Esophagus squamous epithelium (tissue), 4 donors: ENCODE measurements at regions not wholly inside any gene's neighbourhood (a gene's known extent, or its start where the extent isn't known, plus 50 kb on each side); places are given as distances from the start of the nearest gene placed in this dataset.

Source experiments
- POLR2A ChIP-seq, 4 donors: fragments of 450-650 bp; IDR thresholded peaks; one replicate each; pipeline ENCODE4 v1.6.1; 2017; ENCODE audit warnings: antibody characterized with exemption in 4 of 4, mild to moderate bottlenecking in 4 of 4, moderate library complexity in 3 of 4
- TF ChIP-seq, protein P1 (sequence below), 6 experiments: fragments of 450-650 bp in 4 of 6; fragments of 200-600 bp in 2 of 6; sonication (generic) in 2 of 6; IDR thresholded peaks; one replicate each; pipeline ENCODE4 v1.5.1; 2016 to 2019; ENCODE audit warnings: antibody characterized with exemption in 6 of 6, mild to moderate bottlenecking in 4 of 6, moderate library complexity in 4 of 6

DNA sequence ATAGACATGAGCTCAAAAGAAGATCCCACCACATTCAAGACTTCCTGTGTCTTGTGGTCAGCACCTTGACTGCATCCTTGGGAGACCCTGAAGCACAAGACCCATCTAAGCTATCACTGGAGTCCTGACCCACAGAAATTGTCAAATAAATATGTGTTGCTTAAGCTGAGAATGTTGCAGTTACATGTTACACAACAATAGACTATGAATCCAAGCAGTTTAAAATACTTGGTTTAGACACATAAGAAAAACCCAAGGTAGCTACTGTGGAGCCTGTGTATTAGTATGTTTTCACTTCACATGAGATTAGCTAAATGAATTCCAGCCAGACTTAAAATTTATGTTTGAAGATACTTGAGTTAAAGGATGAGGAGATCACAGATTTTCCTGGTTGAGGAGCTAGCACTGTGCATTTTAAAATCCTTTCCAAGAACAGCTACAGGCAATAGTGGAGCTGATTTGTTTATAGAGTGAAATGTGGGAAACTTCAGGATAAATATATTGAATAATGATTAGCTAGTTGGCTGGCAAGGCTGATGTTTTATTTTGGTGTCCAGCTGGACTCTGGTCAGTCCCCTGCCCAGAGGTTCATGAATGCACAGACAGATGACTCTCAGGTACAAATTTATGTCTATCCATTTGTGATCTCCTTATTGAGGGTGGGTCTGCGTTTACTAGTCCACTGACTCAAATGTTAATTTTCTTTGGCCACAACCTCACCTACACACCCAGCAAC is 1527.7 kb downstream of the NLGN4Y start:
- no peak for TF ChIP-seq POLR2A (IDR thresholded peaks at IDR 0.05)
- TF ChIP-seq, protein P1, sequence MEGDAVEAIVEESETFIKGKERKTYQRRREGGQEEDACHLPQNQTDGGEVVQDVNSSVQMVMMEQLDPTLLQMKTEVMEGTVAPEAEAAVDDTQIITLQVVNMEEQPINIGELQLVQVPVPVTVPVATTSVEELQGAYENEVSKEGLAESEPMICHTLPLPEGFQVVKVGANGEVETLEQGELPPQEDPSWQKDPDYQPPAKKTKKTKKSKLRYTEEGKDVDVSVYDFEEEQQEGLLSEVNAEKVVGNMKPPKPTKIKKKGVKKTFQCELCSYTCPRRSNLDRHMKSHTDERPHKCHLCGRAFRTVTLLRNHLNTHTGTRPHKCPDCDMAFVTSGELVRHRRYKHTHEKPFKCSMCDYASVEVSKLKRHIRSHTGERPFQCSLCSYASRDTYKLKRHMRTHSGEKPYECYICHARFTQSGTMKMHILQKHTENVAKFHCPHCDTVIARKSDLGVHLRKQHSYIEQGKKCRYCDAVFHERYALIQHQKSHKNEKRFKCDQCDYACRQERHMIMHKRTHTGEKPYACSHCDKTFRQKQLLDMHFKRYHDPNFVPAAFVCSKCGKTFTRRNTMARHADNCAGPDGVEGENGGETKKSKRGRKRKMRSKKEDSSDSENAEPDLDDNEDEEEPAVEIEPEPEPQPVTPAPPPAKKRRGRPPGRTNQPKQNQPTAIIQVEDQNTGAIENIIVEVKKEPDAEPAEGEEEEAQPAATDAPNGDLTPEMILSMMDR (IDR thresholded peaks at IDR 0.05) = no peak
